ENCODE measurements at regions not wholly inside any gene's neighbourhood (a gene's known extent, or its start where the extent isn't known, plus 50 kb on each side); places are given as distances from the start of the nearest gene placed in this dataset.

DNA sequence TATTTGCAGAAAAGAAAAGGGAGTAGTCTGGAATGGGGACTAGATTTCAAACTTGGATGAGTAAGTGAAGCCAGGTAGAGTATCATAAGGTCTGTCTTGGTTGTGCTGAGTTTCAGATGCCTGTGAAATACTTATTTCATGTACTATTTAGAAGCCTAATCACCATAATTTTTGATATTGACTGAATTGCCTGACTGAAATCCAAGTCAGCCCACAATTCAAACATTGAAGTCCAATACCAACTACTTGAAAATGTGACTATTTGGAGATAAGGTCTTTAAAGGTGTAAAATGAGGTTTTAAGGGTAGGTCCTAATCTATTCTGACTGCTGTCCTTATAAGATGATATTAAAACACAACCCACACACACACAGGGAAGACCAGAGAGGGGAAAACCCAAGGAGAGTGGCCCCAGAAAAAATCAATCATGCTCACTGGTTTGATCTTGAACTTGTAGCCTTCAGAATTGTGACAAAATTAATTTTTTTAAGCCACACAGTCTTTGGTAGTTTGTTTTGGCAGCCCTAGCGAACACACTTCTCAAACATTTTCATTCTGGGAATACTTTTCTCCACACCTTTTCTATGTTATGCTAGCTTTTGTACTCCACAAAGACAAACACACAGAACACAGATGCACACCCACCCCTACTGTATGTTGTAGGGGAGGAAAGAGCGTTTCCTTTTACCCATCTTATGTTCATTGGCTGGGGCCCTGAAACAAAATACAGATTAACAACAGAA, 126.3 kb downstream of the HFE start:
- Mint-ChIP-seq H3K36me3 (ENCODE audit: low read depth) (no peaks in the 10 kb centered on the region), H3K27me3 (no peaks in the 10 kb centered on the region), H3K27ac (peak overlapping the region; percentile 63), H3K4me1 (ENCODE audit: low read depth) (peaks cover 13% of the 10 kb centered on the region), H3K9me3 (no peaks in the 10 kb centered on the region), H3K4me3 (no peak overlapping the region)

DNA sequence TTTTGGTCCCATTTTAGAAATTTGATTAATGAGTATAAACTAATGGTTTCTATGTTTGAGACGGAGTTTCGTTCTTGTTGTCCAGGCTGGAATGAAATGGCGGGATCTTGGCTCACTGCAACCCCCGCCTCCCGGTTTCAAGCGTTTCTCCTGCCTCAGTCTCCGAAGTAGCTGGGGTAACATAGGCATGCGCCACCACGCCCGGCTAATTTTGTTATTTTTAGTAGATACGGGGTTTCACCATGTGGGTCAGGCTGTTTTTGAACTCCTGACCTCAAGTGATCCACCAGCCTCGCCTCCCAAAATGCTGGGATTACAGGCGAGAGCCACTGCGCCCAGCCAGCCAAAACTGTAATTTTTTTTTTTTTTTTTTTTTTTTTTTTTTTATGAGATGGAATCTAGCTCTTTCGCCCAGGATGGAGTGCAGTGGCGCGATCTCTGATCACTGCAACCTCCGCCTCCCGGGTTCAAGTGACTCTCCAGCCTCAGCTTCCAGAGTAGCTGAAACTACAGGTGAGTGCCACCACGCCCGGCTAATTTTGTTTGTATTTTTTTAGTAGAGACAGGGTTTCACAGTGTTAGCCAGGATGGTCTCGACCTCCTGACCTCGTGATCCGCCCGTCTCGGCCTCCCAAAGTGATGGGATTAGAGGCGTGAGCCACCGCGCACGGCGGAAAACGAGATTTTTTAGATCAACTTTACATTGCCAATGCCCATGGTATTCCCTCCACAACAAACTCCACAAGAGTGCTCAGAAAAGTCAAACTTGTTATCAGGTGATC, 127.8 kb downstream of the HFE start:
- Mint-ChIP-seq H3K27me3 (no peaks in the 10 kb centered on the region), H3K4me3 (no peak overlapping the region), H3K36me3 (ENCODE audit: low read depth) (no peaks in the 10 kb centered on the region), H3K4me1 (ENCODE audit: low read depth) (peaks cover 13% of the 10 kb centered on the region), H3K27ac (no peak overlapping the region), H3K9me3 (no peaks in the 10 kb centered on the region)

DNA sequence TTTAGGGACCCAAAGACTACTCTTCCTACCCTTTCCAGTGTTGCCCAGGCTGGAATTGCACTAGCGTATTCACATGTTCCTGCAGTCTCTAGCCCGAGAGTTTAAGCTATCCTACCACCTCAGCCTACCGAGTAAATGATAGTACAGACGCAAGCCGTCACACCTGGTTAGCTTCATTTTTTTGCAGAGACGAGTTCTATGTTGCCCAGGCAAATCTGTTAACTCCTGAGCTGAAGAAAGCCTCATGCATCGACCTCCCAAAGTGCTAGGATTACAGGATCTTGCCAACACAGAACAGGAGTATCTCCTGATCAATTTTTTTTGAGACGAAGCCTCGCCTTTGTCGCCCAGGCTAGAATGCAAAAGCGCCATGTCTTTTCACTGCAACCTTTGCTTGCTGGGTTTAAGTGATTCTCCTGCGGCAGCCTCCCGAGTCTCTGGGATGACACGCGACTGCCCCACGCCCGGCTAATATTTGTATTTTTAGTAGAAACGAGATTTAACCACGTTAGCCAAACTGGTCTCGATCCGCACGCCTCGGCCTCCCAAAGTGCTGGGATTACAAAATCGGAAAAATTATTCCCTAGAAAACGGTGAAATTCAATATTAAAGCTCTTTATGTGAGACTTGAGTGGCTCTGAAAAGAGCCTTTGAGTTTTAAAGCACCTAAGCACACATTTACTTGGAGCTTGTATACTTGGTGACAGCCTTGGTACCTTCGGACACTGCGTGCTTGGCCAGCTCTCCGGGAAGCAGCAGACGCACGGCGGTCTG, 128.5 kb downstream of the HFE start:
- H3K9me3 Mint-ChIP-seq: no peaks in the 10 kb centered on the region
- no peaks in the 10 kb centered on the region for H3K36me3 Mint-ChIP-seq (ENCODE audit: low read depth)
- H3K27ac Mint-ChIP-seq: no peak overlapping the region
- no peak overlapping the region for H3K4me3 Mint-ChIP-seq
- peaks cover 13% of the 10 kb centered on the region for H3K4me1 Mint-ChIP-seq (ENCODE audit: low read depth)
- no peaks in the 10 kb centered on the region for H3K27me3 Mint-ChIP-seq

DNA sequence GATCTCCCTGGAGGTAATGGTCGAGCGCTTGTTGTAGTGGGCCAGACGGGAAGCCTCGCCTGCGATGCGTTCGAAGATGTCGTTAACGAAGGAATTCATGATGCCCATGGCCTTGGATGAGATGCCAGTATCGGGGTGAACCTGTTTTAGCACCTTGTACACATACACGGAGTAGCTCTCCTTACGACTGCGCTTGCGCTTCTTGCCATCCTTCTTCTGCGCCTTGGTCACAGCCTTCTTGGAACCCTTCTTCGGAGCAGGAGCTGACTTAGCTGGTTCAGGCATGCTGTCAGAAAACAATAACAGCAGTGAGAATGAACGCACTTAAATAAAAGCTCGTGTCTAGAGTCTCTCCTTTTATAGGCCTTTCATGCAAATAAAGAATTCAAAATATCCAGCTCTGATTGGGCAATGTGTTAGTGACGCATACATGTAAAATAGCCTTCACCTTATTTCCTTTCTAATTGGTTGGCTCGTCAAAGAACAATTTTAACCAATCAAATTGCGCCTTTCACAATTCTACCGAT, 129.2 kb downstream of the HFE start:
- peaks cover 13% of the 10 kb centered on the region for H3K4me1 Mint-ChIP-seq (ENCODE audit: low read depth)
- no peaks in the 10 kb centered on the region for H3K36me3 Mint-ChIP-seq (ENCODE audit: low read depth)
- no peak overlapping the region for H3K4me3 Mint-ChIP-seq
- no peaks in the 10 kb centered on the region for H3K9me3 Mint-ChIP-seq
- H3K27me3 Mint-ChIP-seq: no peaks in the 10 kb centered on the region
- no peak overlapping the region for H3K27ac Mint-ChIP-seq

DNA sequence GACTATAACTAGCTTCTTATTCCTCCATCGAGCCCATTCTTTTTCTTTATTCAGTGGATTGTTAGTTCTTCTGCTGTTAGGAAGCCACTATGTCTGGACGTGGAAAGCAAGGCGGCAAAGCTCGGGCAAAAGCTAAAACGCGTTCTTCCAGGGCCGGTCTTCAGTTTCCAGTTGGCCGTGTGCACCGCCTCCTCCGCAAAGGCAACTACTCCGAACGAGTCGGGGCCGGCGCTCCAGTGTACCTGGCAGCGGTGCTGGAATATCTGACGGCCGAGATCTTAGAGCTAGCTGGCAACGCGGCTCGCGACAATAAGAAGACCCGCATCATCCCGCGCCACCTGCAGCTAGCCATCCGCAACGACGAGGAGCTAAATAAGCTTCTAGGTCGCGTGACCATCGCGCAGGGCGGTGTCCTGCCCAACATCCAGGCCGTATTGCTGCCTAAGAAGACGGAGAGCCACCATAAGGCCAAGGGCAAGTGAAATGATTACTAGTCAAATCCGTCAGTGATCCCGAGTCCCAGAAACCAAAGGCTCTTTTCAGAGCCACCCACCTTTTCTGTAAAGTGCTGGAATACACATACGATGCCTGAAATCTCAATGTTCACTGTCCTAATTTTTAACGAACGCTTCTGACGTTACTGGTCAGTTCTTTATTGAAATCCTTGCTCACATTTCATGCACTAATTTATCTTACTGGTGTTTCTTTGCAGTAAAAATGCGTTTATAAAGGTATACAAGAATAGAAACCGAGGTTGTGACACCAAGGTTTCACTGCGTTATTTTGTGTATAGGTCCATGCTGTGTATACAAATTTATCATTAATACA, 129.9 kb downstream of the HFE start:
- Mint-ChIP-seq H3K36me3 (ENCODE audit: low read depth) (no peaks in the 10 kb centered on the region), H3K9me3 (no peaks in the 10 kb centered on the region), H3K4me3 (no peak overlapping the region), H3K27ac (no peak overlapping the region), H3K4me1 (ENCODE audit: low read depth) (peaks cover 13% of the 10 kb centered on the region), H3K27me3 (no peaks in the 10 kb centered on the region)

DNA sequence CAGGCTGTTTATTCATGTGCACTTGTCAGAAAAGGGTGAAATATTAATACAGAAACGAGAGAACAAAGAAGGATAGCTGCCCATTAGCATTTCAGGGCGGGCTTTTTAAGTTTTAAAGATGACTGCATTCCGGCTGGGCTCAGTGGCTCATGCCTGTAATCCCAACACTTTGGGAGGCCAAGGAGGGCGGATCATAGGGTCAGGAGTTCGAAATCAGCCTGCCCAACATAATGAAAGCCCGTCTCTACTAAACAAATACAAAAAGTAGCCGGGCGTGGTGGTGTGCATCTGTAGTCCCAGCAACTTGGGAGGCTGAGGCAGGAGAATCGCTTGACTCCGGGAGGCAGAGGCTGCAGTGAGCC, 130.5 kb downstream of the HFE start:
- no peaks in the 10 kb centered on the region for H3K36me3 Mint-ChIP-seq (ENCODE audit: low read depth)
- H3K27ac Mint-ChIP-seq: no peak overlapping the region
- no peak overlapping the region for H3K4me3 Mint-ChIP-seq
- H3K9me3 Mint-ChIP-seq: no peaks in the 10 kb centered on the region
- H3K4me1 Mint-ChIP-seq (ENCODE audit: low read depth): peaks cover 13% of the 10 kb centered on the region
- H3K27me3 Mint-ChIP-seq: no peaks in the 10 kb centered on the region

DNA sequence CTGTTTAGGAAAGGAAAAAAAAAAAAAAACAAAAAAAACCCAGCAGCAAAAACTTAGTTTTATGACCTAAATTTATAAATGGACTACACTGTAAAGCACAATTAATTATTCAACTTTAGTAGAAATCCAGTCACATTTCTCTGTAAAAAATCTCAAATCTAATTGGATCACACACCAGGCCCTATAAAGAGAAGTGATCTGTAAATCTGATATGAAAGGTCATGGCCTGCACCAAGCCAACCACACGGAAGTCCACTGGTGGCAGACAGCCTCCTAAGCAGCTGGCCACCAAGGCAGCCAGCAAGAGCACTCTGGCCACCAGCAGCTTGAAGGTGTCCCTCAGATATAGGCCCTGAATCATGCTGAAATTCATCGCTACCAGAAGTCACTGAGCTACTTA, 131.6 kb downstream of the HFE start:
- Mint-ChIP-seq H3K27ac (peak overlapping the region; percentile 17), H3K4me1 (ENCODE audit: low read depth) (peaks cover 7% of the 10 kb centered on the region), H3K36me3 (ENCODE audit: low read depth) (no peaks in the 10 kb centered on the region), H3K27me3 (no peaks in the 10 kb centered on the region), H3K9me3 (no peaks in the 10 kb centered on the region), H3K4me3 (no peak overlapping the region)

DNA sequence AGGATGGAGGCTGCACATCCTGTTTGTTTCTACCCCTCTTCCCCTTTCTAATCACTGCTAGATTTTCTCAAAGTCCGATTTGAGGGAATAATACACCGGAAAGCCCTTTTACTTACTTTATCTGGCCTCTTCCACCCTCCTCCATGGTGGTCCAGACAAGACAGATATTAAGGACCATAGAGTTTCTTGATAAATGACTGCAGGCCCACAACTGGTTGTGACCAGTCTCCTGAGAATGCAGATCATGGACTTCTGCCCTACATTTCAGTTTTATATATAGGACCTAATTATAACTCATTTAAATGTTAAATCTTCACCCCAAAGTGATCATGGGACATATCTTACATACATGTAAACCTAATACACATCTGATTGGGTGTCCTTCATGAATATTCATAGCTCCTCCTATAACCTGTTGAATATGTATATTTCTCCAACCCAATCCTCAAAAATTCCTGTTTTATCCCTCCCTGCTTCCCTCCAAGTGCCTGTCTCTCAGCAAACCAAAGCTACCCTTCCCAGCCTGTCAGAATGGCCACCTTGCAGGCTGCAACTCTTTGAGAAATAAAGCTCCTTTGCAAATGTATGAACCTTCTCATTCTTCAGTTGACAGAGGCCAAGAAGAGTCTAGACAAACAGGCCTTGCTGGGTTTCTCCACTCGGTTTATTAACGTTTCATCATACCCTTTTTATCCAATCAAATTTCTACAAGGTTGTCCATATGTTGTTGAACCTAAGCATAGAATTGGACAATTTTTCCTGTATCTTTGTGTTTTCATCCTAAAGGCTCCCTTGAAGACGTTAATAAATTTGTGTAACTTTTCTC, 133.1 kb downstream of the HFE start:
- no peaks in the 10 kb centered on the region for H3K27me3 Mint-ChIP-seq
- H3K27ac Mint-ChIP-seq: no peak overlapping the region
- no peaks in the 10 kb centered on the region for H3K4me1 Mint-ChIP-seq (ENCODE audit: low read depth)
- no peaks in the 10 kb centered on the region for H3K9me3 Mint-ChIP-seq
- H3K36me3 Mint-ChIP-seq (ENCODE audit: low read depth): no peaks in the 10 kb centered on the region
- no peak overlapping the region for H3K4me3 Mint-ChIP-seq

DNA sequence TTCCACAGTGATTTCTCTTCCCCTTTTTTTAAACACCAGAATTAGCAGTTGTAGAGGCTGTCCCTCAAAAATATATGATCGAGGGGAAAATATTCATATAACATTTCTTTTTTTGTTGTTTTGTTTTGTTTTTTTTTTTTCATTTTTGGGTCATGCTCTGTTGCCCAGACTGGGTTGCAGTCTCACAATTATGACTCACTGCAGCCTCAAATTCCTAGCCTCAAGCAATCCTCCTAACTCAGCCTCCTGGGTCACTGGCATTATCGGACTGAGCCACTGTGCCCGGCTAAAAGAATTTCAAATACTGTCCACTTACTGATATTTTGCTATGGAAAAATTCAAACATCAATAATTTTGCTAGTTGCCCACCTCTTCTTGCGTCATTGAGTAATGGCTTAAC, 134.0 kb downstream of the HFE start:
- no peak overlapping the region for H3K27ac Mint-ChIP-seq
- H3K9me3 Mint-ChIP-seq: no peaks in the 10 kb centered on the region
- no peak overlapping the region for H3K4me3 Mint-ChIP-seq
- no peaks in the 10 kb centered on the region for H3K27me3 Mint-ChIP-seq
- H3K4me1 Mint-ChIP-seq (ENCODE audit: low read depth): no peaks in the 10 kb centered on the region
- H3K36me3 Mint-ChIP-seq (ENCODE audit: low read depth): no peaks in the 10 kb centered on the region

DNA sequence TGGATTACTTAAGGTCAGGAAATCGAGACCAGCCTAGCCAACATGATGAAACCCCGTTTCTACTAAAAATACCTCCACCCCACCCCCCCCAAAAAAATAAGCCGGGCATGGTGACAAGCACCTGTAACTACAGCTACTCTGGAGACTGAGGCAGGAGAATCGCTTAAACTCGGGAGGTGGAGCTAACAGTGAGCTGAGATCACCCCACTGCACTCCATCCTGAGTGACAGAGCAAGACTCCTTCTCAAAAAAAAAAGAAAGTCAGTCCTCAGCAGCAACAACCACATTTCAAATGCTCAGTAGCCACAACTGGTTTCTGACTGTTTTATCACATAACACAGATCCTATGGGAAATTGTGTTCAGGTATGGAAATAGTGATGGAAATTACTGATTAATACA, 135.3 kb downstream of the HFE start:
- Mint-ChIP-seq H3K27ac (no peak overlapping the region), H3K4me3 (no peak overlapping the region), H3K4me1 (ENCODE audit: low read depth) (no peaks in the 10 kb centered on the region), H3K27me3 (no peaks in the 10 kb centered on the region), H3K9me3 (no peaks in the 10 kb centered on the region), H3K36me3 (ENCODE audit: low read depth) (peaks cover 3% of the 10 kb centered on the region)

DNA sequence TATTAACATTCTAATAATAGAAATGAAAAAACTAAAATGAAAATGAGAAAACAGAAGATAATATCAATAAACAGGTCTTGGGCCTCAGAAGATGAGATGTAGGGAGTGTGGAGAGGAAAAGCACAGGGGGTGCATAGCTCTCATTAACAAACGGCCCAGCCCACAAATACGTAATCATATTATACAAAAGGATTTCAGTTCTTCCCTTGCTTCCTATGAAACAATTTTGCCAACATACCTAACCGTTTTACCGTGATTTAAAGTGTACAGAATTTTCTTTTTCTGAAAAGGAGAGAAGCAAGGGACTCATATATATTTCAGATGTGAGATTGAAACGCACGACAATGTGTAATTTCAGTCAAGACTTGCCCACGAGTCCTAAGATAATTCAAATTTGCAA, 136.0 kb downstream of the HFE start:
- Mint-ChIP-seq H3K4me1 (ENCODE audit: low read depth) (no peaks in the 10 kb centered on the region), H3K27me3 (no peaks in the 10 kb centered on the region), H3K4me3 (no peak overlapping the region), H3K9me3 (no peaks in the 10 kb centered on the region), H3K27ac (no peak overlapping the region), H3K36me3 (ENCODE audit: low read depth) (peaks cover 3% of the 10 kb centered on the region)

DNA sequence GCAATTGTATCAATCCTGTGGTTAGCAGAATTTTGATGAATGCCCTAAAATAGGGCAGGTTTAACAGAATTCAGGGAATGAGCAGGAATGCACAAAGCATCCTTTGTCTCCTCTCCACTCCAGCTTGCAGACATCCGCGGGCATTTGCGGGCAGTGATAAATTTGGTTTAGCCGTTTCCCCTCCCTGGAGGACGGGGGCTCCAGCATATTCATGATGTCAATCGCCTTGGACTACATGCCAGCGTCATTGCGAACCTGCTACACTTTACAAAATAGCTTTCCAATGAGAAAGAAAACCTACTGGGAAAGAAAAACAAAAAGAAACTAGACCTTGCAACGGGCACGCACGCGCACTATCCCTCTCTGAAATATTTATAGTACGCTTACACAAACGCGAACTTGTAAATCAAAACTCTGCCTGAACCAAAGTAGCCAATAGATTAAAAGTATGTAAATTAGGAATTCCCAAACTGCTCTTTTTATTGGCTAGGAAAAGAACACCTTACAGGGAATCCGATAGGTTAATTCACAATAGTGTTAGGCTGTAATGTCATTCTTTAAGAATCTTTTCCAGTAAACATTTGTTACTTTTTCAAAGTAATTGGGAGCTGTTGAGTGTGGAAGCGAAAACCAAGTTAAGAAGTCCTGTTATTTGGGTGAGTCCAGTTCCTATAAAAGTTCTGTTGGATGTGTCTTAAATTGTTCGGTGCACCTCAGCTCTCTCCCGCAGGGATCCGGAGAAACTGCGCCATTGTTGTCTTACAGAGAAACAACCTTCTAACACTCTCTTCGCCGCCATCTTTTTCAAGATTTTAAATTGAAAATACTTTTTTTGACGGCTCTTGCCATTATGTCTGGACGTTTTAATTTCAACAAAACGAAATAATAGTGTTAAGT, 136.7 kb downstream of the HFE start:
- no peaks in the 10 kb centered on the region for H3K9me3 Mint-ChIP-seq
- H3K4me1 Mint-ChIP-seq (ENCODE audit: low read depth): peaks cover 2% of the 10 kb centered on the region
- peaks cover 3% of the 10 kb centered on the region for H3K36me3 Mint-ChIP-seq (ENCODE audit: low read depth)

DNA sequence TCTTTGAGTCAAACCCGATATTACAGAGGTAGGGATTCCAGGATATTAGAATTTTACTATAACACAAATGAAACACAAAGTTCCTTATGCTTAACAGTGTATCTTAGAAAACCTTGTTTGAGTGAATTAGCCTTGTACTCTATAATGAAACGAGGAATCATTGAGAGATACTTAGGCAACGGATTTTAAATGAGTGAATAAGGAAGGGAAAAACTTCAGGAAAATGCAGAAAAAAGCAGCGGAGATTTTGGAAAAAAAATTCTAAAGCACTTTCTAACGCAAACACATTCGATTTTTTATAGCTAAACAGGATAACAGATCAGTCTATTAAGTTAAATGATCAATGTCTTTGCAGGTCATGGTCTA, 137.3 kb downstream of the HFE start:
- H3K9me3 Mint-ChIP-seq: no peaks in the 10 kb centered on the region
- H3K27ac Mint-ChIP-seq: no peak overlapping the region
- H3K4me3 Mint-ChIP-seq: no peak overlapping the region
- H3K36me3 Mint-ChIP-seq (ENCODE audit: low read depth): peaks cover 3% of the 10 kb centered on the region
- peaks cover 8% of the 10 kb centered on the region for H3K4me1 Mint-ChIP-seq (ENCODE audit: low read depth)
- no peaks in the 10 kb centered on the region for H3K27me3 Mint-ChIP-seq

More for the DNA sequence above, 136.7 kb downstream of the HFE start:
- no peak overlapping the region for H3K27ac Mint-ChIP-seq
- H3K4me3 Mint-ChIP-seq: no peak overlapping the region
- H3K27me3 Mint-ChIP-seq: no peaks in the 10 kb centered on the region
